ENCODE measurements at regions not wholly inside any gene's neighbourhood (a gene's known extent, or its start where the extent isn't known, plus 50 kb on each side); places are given as distances from the start of the nearest gene placed in this dataset.

- TF ChIP-seq ZFHX2 (tag by site-specific recombination; conservative IDR thresholded peaks at IDR 0.05) (no peak), ZNF362 (tag by site-specific recombination; IDR thresholded peaks at IDR 0.05) (no peak), ZBTB1 (tag by site-specific recombination; IDR thresholded peaks at IDR 0.05) (no peak), MZF1 (tag by site-specific recombination; IDR thresholded peaks at IDR 0.05; ENCODE audit: borderline replicate concordance) (no peak), AEBP2 (tag by site-specific recombination; IDR thresholded peaks at IDR 0.05; ENCODE audit: borderline replicate concordance) (no peak), ZEB2 (tag by site-specific recombination; IDR thresholded peaks at IDR 0.05) (no peak), ZNF837 (tag by site-specific recombination; IDR thresholded peaks at IDR 0.05) (no peak), ZSCAN23 (tag by site-specific recombination; IDR thresholded peaks at IDR 0.05) (no peak), ZNF169 (tag by site-specific recombination; IDR thresholded peaks at IDR 0.05) (no peak), ZNF639 (tag by site-specific recombination; IDR thresholded peaks at IDR 0.05) (no peak), BCL11B (tag by site-specific recombination; IDR thresholded peaks at IDR 0.05; ENCODE audit: low read depth) (no peak), ZNF677 (tag by site-specific recombination; IDR thresholded peaks at IDR 0.05) (no peak)
Observed at GRCh38 chr7:108908456-108908855, 338.8 kb downstream of the DNAJB9 start (continued).

GRCh38 chr7:108911016-108911415, 341.3 kb downstream of the DNAJB9 start:
- TF ChIP-seq OSR2 (tag by site-specific recombination; IDR thresholded peaks at IDR 0.05) = no peak
- POLR2A ChIA-PET = no interaction called here
- Histone ChIP-seq H3K9me3 (ENCODE audit: control insufficient read depth, insufficient read depth, low read depth, low read length) (no peaks in the 10 kb centered on the region), H3K4me1 (ENCODE audit: control insufficient read depth, insufficient read depth, low read length) (no peaks in the 10 kb centered on the region), H3K36me3 (ENCODE audit: control insufficient read depth in 2 of 2, insufficient read depth in 1 of 2, low read length in 2 of 2) (no peaks in the 10 kb centered on the region), H3K4me3 (ENCODE audit: low read depth, low read length) (no peak overlapping the region), H3K27ac (ENCODE audit: extremely low read depth, low read depth, low read length) (no peak overlapping the region)
- CTCF ChIA-PET = no interaction called here

- H3K36me3 ChIP-seq (ENCODE audit: control insufficient read depth in 2 of 2, insufficient read depth in 1 of 2, low read length in 2 of 2) = no peaks in the 10 kb centered on the region
- POLR2A ChIA-PET = no interaction called here
- CTCF ChIA-PET = no interaction called here
- H3K4me1 ChIP-seq (ENCODE audit: control insufficient read depth, insufficient read depth, low read length) = no peaks in the 10 kb centered on the region
- no peak overlapping the region for H3K27ac ChIP-seq (ENCODE audit: extremely low read depth, low read depth, low read length)
- no peaks in the 10 kb centered on the region for H3K9me3 ChIP-seq (ENCODE audit: control insufficient read depth, insufficient read depth, low read depth, low read length)
- H3K4me3 ChIP-seq (ENCODE audit: low read depth, low read length) = no peak overlapping the region
- TF ChIP-seq ZNF692 (tag by site-specific recombination; IDR thresholded peaks at IDR 0.05) (no peak), REPIN1 (tag by site-specific recombination; IDR thresholded peaks at IDR 0.05; ENCODE audit: low read depth) (no peak), ZNF426 (tag by site-specific recombination; IDR thresholded peaks at IDR 0.05) (no peak), ZNF292 (tag by site-specific recombination; IDR thresholded peaks at IDR 0.05; ENCODE audit: borderline replicate concordance, low read depth) (no peak), SETDB1 (IDR thresholded peaks at IDR 0.05; ENCODE audit: insufficient read length, low read length) (no peak), ZNF221 (tag by site-specific recombination; IDR thresholded peaks at IDR 0.05; ENCODE audit: borderline replicate concordance) (no peak), ZNF621 (tag by site-specific recombination; IDR thresholded peaks at IDR 0.05) (no peak), PRDM6 (tag by site-specific recombination; IDR thresholded peaks at IDR 0.05) (no peak), PBX3 (CRISPR knock-in tag; IDR thresholded peaks at IDR 0.05) (no peak), ZNF561 (tag by site-specific recombination; IDR thresholded peaks at IDR 0.05; ENCODE audit: borderline replicate concordance) (no peak), ZNF701 (tag by site-specific recombination; IDR thresholded peaks at IDR 0.05) (no peak), ZNF747 (tag by site-specific recombination; IDR thresholded peaks at IDR 0.05) (no peak), ZNF704 (tag by site-specific recombination; IDR thresholded peaks at IDR 0.05) (no peak)
Observed at GRCh38 chr7:108920490-108920889, 350.8 kb downstream of the DNAJB9 start.
